ENCODE measurements at regions not wholly inside any gene's neighbourhood (a gene's known extent, or its start where the extent isn't known, plus 50 kb on each side); places are given as distances from the start of the nearest gene placed in this dataset.

GRCh38 chr20:16220826-16221225, 352.4 kb downstream of the KIF16B start:
- no peak for TF ChIP-seq TAF1 (IDR thresholded peaks at IDR 0.05; ENCODE audit: low read depth)
- no peak for TF ChIP-seq TCF12 (IDR thresholded peaks at IDR 0.05; ENCODE audit: low read depth)
- TF ChIP-seq FOXM1 (IDR thresholded peaks at IDR 0.05; ENCODE audit: borderline replicate concordance, low read depth) = no peak
- no peak for TF ChIP-seq CREB1 (IDR thresholded peaks at IDR 0.05; ENCODE audit: low read depth)
- no peak for TF ChIP-seq EP300 (IDR thresholded peaks at IDR 0.05; ENCODE audit: borderline replicate concordance)
- TF ChIP-seq YY1 (IDR thresholded peaks at IDR 0.05; ENCODE audit: low read depth) = no peak
- TF ChIP-seq CEBPB (IDR thresholded peaks at IDR 0.05) = no peak
- TF ChIP-seq RAD21 (IDR thresholded peaks at IDR 0.05; ENCODE audit: low read depth) = no peak
- TF ChIP-seq ZBTB7A (IDR thresholded peaks at IDR 0.05; ENCODE audit: low read depth) = no peak
- TF ChIP-seq NFIC (IDR thresholded peaks at IDR 0.05) = no peak
- no peak for TF ChIP-seq TEAD4 (IDR thresholded peaks at IDR 0.05)
- no peak for TF ChIP-seq USF1 (IDR thresholded peaks at IDR 0.05)
- no peak for TF ChIP-seq REST (IDR thresholded peaks at IDR 0.05; ENCODE audit: low read depth)
